ENCODE measurements at regions not wholly inside any gene's neighbourhood (a gene's known extent, or its start where the extent isn't known, plus 50 kb on each side); places are given as distances from the start of the nearest gene placed in this dataset.

GRCh38 chr13:72508392-72508791 lies 219.0 kb downstream of the MZT1 start:
- no peak for ATAC-seq
- ChIA-PET SMC1A (ENCODE audit: uncharacterized antibody, unreplicated experiment) (no interaction called here), CTCF (no interaction called here), RAD21 (ENCODE audit: unreplicated experiment) (no interaction called here), POLR2A (no interaction called here)
- H3K9me3 ChIP-seq (replicated peaks; ENCODE audit: control insufficient read depth, insufficient read depth, low read length), result no peaks in the 10 kb centered on the region
- DNase-seq (ENCODE audit: low read depth, low spot score), result no peak
- no peak overlapping the region for H3K4me3 ChIP-seq
- WGBS (ENCODE audit: insufficient coverage, insufficient replicate concordance, low lambda C conversion rate, missing lambda C conversion rate), result 56% methylated on average over 7 of the region's 7 CpGs
- FAIRE-seq, result no peak
- BruUV-seq (replicated peaks), result no TSS peak
- in situ Hi-C loops (cut with MboI), result no loop called here
- no peaks in the 10 kb centered on the region; a peak in 1 of 4 replicates for H3K27me3 ChIP-seq (replicated peaks in 1 of 2; ENCODE audit: control insufficient read depth in 2 of 2, insufficient read depth in 2 of 2, low read length in 1 of 2)
- no peak overlapping the region for H2AFZ ChIP-seq (ENCODE audit: control insufficient read depth, low read depth, low read length)
- H3K79me2 ChIP-seq (ENCODE audit: control insufficient read depth, insufficient read depth, low read length), result no peaks in the 10 kb centered on the region
- no peak overlapping the region for H3K9ac ChIP-seq (ENCODE audit: control insufficient read depth, insufficient read depth, low read length)
- H3K36me3 ChIP-seq (ENCODE audit: control insufficient read depth in 2 of 2, insufficient read depth in 2 of 2, low read length in 1 of 2), result no peaks in the 10 kb centered on the region
- TF ChIP-seq HCFC1 (IDR thresholded peaks at IDR 0.05; ENCODE audit: low read length), result no peak
- TF ChIP-seq E4F1 (IDR thresholded peaks at IDR 0.05; ENCODE audit: borderline replicate concordance, partially characterized antibody), result no peak
- no peak for TF ChIP-seq ZNF217 (IDR thresholded peaks at IDR 0.05)
- no peak for TF ChIP-seq HSF1 (IDR thresholded peaks at IDR 0.05; ENCODE audit: low read depth, low read length)
- TF ChIP-seq EGR1 (IDR thresholded peaks at IDR 0.05; ENCODE audit: borderline replicate concordance in 1 of 2, low read depth in 2 of 2, low read length in 2 of 2), result no peak
- no peak for TF ChIP-seq MTA2 (IDR thresholded peaks at IDR 0.05; ENCODE audit: low read depth)
- TF ChIP-seq ELK1 (IDR thresholded peaks at IDR 0.05; ENCODE audit: low read depth, low read length), result no peak
- no peak for TF ChIP-seq ZNF687 (IDR thresholded peaks at IDR 0.05)
- no peak for TF ChIP-seq NBN (IDR thresholded peaks at IDR 0.05)
- no peaks in the 10 kb centered on the region for H3K4me1 ChIP-seq (ENCODE audit: control insufficient read depth, insufficient read depth, low read length)
- intact Hi-C loops (cut with micrococcal nuclease; ENCODE audit: unreplicated experiment), result no loop called here
- no peaks in the 10 kb centered on the region for H4K20me1 ChIP-seq (ENCODE audit: control insufficient read depth, insufficient read depth)
- H3K27ac ChIP-seq (ENCODE audit: control insufficient read depth, insufficient read depth), result no peak overlapping the region
- H3K4me2 ChIP-seq (ENCODE audit: control insufficient read depth, insufficient read depth), result no peak overlapping the region
